ENCODE measurements at regions not wholly inside any gene's neighbourhood (a gene's known extent, or its start where the extent isn't known, plus 50 kb on each side); places are given as distances from the start of the nearest gene placed in this dataset.
"Not testable (repeated sequence)": the region's sequence is repeated elsewhere in the genome, so short reads cannot be mapped to it uniquely, and the experiment has no call there.

GRCh38 chr16:25566183-25566582, 125.6 kb upstream of the HS3ST4 start:
- DNase-seq (ENCODE audit: low spot score): no peak

GRCh38 chr16:25563700-25564099, 128.1 kb upstream of the HS3ST4 start:
- FAIRE-seq: no peak

More at GRCh38 chr16:25566183-25566582, 125.6 kb upstream of the HS3ST4 start:
- no peak for FAIRE-seq

GRCh38 chr16:25561723-25562122, 130.0 kb upstream of the HS3ST4 start:
- not testable (repeated sequence) for DNase-seq (ENCODE audit: low spot score); FAIRE-seq

More at GRCh38 chr16:25563700-25564099, 128.1 kb upstream of the HS3ST4 start:
- DNase-seq (ENCODE audit: low spot score): no peak

GRCh38 chr16:25556968-25557312, 134.8 kb upstream of the HS3ST4 start:
- DNase-seq (ENCODE audit: low spot score); FAIRE-seq: not testable (repeated sequence)

GRCh38 chr16:25556289-25556967, 135.3 kb upstream of the HS3ST4 start:
- FAIRE-seq; DNase-seq (ENCODE audit: low spot score): not testable (repeated sequence)

- FAIRE-seq: no peak
These were observed 137.9 kb upstream of the HS3ST4 start for GRCh38 chr16:25553711-25554436.

GRCh38 chr16:25550647-25551046, 141.1 kb upstream of the HS3ST4 start:
- FAIRE-seq (no peak), DNase-seq (ENCODE audit: low spot score) (no peak)

More at GRCh38 chr16:25553711-25554436, 137.9 kb upstream of the HS3ST4 start:
- DNase-seq (ENCODE audit: low spot score): no peak

GRCh38 chr16:25546791-25547190, 145.0 kb upstream of the HS3ST4 start:
- peak; percentile 7 for DNase-seq (ENCODE audit: low spot score)
- FAIRE-seq: no peak

GRCh38 chr16:25544294-25544693, 147.5 kb upstream of the HS3ST4 start:
- no peak for DNase-seq (ENCODE audit: low spot score)
- no peak for FAIRE-seq

- no peak for DNase-seq (ENCODE audit: low spot score)
- no peak for FAIRE-seq
These were observed 149.5 kb upstream of the HS3ST4 start for GRCh38 chr16:25542306-25542705.

- not testable (repeated sequence) for FAIRE-seq
These were observed 152.0 kb upstream of the HS3ST4 start for GRCh38 chr16:25539767-25540166.

GRCh38 chr16:25523183-25523582, 168.6 kb upstream of the HS3ST4 start:
- DNase-seq (ENCODE audit: low spot score) (no peak), FAIRE-seq (no peak)

More at GRCh38 chr16:25539767-25540166, 152.0 kb upstream of the HS3ST4 start:
- not testable (repeated sequence) for DNase-seq (ENCODE audit: low spot score)

GRCh38 chr16:25512041-25512440, 179.7 kb upstream of the HS3ST4 start:
- no peak for DNase-seq (ENCODE audit: low spot score)

GRCh38 chr16:25509456-25509855, 182.3 kb upstream of the HS3ST4 start:
- FAIRE-seq (no peak), DNase-seq (ENCODE audit: low spot score) (peak; percentile 7)

More at GRCh38 chr16:25512041-25512440, 179.7 kb upstream of the HS3ST4 start:
- no peak for FAIRE-seq

GRCh38 chr16:25501530-25502255, 190.1 kb upstream of the HS3ST4 start:
- DNase-seq (ENCODE audit: low spot score) (no peak), FAIRE-seq (no peak)

- FAIRE-seq (no peak), DNase-seq (ENCODE audit: low spot score) (no peak)
These were observed 197.5 kb upstream of the HS3ST4 start for GRCh38 chr16:25494292-25494691.

- DNase-seq (ENCODE audit: low spot score) (peak; percentile 77), FAIRE-seq (peak; percentile 87)
These were observed 198.5 kb upstream of the HS3ST4 start for GRCh38 chr16:25493136-25493811.

GRCh38 chr16:25488435-25488834, 203.3 kb upstream of the HS3ST4 start:
- no peak for DNase-seq (ENCODE audit: low spot score)
- FAIRE-seq: no peak

GRCh38 chr16:25487888-25488287, 203.9 kb upstream of the HS3ST4 start:
- no peak for DNase-seq (ENCODE audit: low spot score)
- no peak for FAIRE-seq

- peak; percentile 65 for DNase-seq (ENCODE audit: low spot score)
- FAIRE-seq: no peak
These were observed 210.1 kb upstream of the HS3ST4 start for GRCh38 chr16:25481636-25482035.

GRCh38 chr16:25478476-25478875, 213.3 kb upstream of the HS3ST4 start:
- DNase-seq (ENCODE audit: low spot score) (no peak), FAIRE-seq (no peak)

All from urothelium cell line (cell line).